Right cardiac atrium (tissue), 5 donors: ENCODE measurements at regions not wholly inside any gene's neighbourhood (a gene's known extent, or its start where the extent isn't known, plus 50 kb on each side); places are given as distances from the start of the nearest gene placed in this dataset.
"Not testable (repeated sequence)": the region's sequence is repeated elsewhere in the genome, so short reads cannot be mapped to it uniquely, and the experiment has no call there.

ENCODE experiments used
- ATAC-seq, 2 donors: fragments of 200-7000 bp; cut with Tn5 transposase; one replicate each; pipeline versions ENCODE4 v1.8.0 to v1.9.1; 2020; ENCODE audit warnings: moderate library complexity in 2 of 2, mild to moderate bottlenecking in 1 of 2
- DNase-seq, 3 donors: peaks; one replicate each; pipeline ENCODE4 v3.0.0-alpha.2; 2020
- H3K27ac ChIP-seq: one replicate; pipeline ENCODE4 v1.5.1; 2013; ENCODE audit warnings: mild to moderate bottlenecking, low read length, control low read depth, moderate library complexity
- H3K27me3 ChIP-seq: one replicate; pipeline ENCODE4 v1.6.1; 2013; ENCODE audit not compliant: control insufficient read depth, insufficient read depth
- H3K4me1 ChIP-seq: one replicate; pipeline ENCODE4 v1.6.1; 2013; ENCODE audit warnings: low read length; ENCODE audit not compliant: control insufficient read depth, insufficient read depth
- H3K4me3 ChIP-seq: one replicate; pipeline ENCODE4 v1.5.1; 2013; ENCODE audit warnings: low read length, control low read depth
- H3K9me3 ChIP-seq: one replicate; pipeline ENCODE4 v1.6.1; 2013; ENCODE audit warnings: low read length; ENCODE audit not compliant: control insufficient read depth
- WGBS: extraction: QIAGEN DNeasy Blood & Tissue Kit; methylation state at CpG from one replicate; pipeline ENCODE4 v1.1.7; 2013; 5-methylcytosine and 5-hydroxymethylcytosine counted together
- intact Hi-C, 4 donors: fragments of 100-400 bp; cut with DNase I; formaldehyde crosslinking; loops; one replicate each; pipeline versions ENCODE4 v1.11.0 to v1.14.0; 2022 to 2023
- donor health status: healthy with polysubstance abuse.
- donor health status: DM: no; HTN: yes; CAD: no.
- donor health status: DM: no; HTN: no; CAD: no.
- donor health status: DM: no; HTN: yes; CAD: no; lungs with severe emphysema.
- donor health status: DM: yes; HTN: yes; CAD: no.

DNA sequence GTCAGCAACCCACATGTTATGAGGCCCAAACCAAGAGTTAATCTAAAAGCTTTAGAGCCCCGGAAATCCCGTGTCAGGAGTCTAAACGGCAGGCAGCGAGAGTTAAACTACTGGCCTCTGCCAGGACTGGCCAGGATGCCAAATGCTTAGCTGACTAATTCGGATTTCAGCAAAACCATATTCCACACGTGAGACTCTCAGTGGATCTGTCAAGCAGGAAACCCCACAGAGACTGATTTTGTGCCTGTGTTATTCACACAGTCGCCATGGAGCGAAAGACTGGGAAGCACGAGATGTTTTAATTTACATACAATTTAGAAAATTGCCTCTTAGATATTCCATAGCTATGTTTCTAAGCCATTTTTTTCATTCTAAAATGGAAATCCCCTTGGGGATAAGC is 152.9 kb downstream of the RNASET2 start:
- H3K9me3 ChIP-seq: peaks cover 2% of the 10 kb centered on the region
- no peaks in the 10 kb centered on the region for H3K27me3 ChIP-seq
- no peak overlapping the region for H3K27ac ChIP-seq
- ATAC-seq: no peak
- DNase-seq: no peak
- H3K4me1 ChIP-seq: no peaks in the 10 kb centered on the region
- intact Hi-C loops: no loop called here
- H3K4me3 ChIP-seq: no peak overlapping the region
- WGBS: 59% methylated on average over 9 of the region's 9 CpGs

DNA sequence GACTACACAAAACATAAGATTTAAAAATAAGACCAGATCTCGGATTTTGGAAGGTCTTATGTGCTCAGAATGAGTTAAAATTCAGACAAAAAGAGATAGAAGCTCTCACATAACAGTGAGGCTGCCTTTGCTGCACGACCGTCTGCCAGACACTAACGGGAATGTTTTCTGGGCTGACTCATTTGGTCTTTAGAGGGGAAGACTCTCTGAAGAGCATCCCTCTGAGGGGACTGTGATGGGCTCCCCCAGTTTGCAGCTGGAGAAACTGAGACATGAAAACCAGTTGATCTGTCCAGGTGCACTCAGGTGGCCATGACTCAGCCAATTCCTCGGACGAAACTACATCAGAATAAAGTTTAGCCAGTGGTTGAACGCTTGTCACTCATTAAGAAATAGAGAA is 153.9 kb downstream of the RNASET2 start:
- 73% methylated on average over 7 of the region's 7 CpGs for WGBS
- DNase-seq (no peak), ATAC-seq (no peak)
- intact Hi-C loops: no loop called here
- Histone ChIP-seq H3K27ac (no peak overlapping the region), H3K9me3 (peaks cover 2% of the 10 kb centered on the region), H3K4me1 (no peaks in the 10 kb centered on the region), H3K27me3 (no peaks in the 10 kb centered on the region), H3K4me3 (no peak overlapping the region)

DNA sequence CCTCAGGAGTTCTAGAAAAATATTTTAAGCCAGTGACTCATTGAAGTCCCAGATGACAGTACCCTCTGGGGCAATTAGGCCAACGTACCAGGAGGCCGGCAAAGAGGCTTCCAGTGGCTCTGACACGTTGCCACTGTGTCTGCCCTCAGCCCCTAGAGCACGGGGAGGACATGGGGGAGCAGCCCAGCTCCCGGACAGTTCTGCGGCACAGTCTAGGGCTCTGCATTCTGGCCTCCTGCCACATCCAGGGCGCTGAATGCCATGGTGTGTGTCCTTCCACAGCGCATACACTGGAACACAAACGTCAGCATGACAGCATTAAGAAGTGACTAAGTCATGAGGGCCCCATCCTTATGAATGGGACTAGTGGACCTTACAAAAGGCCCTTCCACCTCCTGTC is 156.2 kb downstream of the RNASET2 start:
- no peaks in the 10 kb centered on the region for H3K4me1 ChIP-seq
- H3K27me3 ChIP-seq: no peaks in the 10 kb centered on the region
- peaks cover 2% of the 10 kb centered on the region for H3K9me3 ChIP-seq
- no peak overlapping the region for H3K4me3 ChIP-seq
- DNase-seq (no peak), ATAC-seq (no peak)
- WGBS: 82% methylated on average over 9 of the region's 9 CpGs
- intact Hi-C loops: no loop called here
- H3K27ac ChIP-seq: no peak overlapping the region

DNA sequence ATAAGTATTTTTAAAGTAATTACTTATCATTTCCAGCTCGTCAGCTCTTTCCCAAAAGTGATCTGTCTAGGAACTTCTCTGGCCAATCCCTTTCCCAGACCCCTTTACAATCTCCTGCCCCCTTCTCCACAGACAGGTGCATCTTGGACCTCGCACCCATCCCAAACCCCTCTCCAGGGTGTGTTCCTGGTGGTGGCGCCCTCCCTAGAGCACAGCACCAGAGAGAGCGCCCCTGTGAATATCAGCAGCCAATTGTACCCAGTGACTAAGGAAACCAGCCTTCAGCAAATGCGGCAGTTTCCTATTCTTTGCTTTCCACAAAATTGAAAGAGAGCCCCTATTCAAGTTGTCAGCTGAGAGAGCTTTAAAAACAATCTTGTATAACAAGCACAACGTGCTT is 157.7 kb downstream of the RNASET2 start:
- H3K27me3 ChIP-seq: no peaks in the 10 kb centered on the region
- H3K4me3 ChIP-seq: no peak overlapping the region
- intact Hi-C loops: no loop called here
- H3K4me1 ChIP-seq: no peaks in the 10 kb centered on the region
- H3K27ac ChIP-seq: no peak overlapping the region
- DNase-seq (no peak), ATAC-seq (no peak)
- no peaks in the 10 kb centered on the region for H3K9me3 ChIP-seq
- WGBS: 70% methylated on average over 6 of the region's 6 CpGs

DNA sequence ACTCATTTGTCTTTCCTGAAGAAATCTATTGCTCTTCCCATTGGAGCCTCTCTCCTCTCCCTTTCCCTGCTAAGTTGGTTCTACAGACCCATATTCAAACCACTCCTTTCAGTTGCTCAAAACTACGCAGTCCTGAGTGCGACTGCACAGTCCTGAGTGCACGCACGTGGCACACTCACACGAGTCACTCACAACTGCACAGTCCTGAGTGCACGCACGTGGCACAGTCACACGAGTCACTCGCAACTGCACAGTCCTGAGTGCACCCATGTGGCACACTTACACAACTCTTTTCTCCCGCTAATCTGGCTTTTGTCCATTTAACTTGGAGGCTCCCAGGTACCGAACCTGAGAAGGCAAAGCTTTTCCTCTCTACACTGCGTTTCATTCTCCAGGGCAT is 159.7 kb downstream of the RNASET2 start:
- Histone ChIP-seq H3K4me1 (no peaks in the 10 kb centered on the region), H3K9me3 (no peaks in the 10 kb centered on the region), H3K4me3 (no peak overlapping the region), H3K27me3 (no peaks in the 10 kb centered on the region), H3K27ac (no peak overlapping the region)
- WGBS: 93% methylated on average over 12 of the region's 12 CpGs
- ATAC-seq (no peak), DNase-seq (no peak)
- intact Hi-C loops: no loop called here

DNA sequence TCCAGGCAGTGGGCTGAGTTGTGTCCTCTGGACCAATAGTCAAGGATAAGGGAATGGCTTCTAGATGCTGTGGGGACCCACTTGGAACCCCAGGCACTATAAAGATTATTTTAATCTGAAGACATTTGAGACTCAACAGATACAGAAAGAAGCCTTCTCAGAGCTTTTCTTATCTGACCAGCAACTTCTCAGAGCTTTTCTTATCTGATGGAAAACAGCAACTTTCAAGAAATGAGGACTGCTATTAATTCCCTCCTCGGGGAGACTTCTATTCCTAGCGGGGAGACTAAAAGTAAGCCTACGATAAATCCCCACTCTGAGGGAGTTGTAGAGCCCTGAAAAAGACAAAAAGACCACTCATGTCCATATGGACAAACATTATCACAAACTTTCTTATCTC is 160.5 kb downstream of the RNASET2 start:
- no peak for ATAC-seq

DNA sequence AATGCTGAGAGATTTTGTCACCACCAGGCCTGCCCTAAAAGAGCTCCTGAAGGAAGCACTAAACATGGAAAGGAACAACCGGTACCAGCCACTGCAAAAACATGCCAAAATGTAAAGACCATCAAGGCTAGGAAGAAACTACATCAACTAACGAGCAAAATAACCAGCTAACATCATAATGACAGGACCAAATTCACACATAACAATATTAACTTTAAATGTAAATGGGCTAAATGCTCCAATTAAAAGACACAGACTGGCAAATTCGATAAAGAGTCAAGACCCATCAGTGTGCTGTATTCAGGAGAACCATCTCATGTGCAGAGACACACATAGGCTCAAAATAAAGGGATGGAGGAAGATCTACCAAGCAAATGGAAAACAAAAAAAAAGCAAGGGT is 163.8 kb upstream of the RPS6KA2 start:
- ATAC-seq, intact Hi-C loops, DNase-seq, H3K4me1 ChIP-seq, H3K9me3 ChIP-seq, H3K4me3 ChIP-seq, H3K27ac ChIP-seq, H3K27me3 ChIP-seq: not testable (repeated sequence)
- 70% methylated on average over 2 of the region's 3 CpGs for WGBS

More for the DNA sequence above, 160.5 kb downstream of the RNASET2 start:
- Histone ChIP-seq H3K27ac (no peak overlapping the region), H3K27me3 (no peaks in the 10 kb centered on the region), H3K4me3 (no peak overlapping the region), H3K9me3 (no peaks in the 10 kb centered on the region), H3K4me1 (no peaks in the 10 kb centered on the region)
- DNase-seq: no peak
- 60% methylated on average over 3 of the region's 3 CpGs for WGBS
- intact Hi-C loops: no loop called here

DNA sequence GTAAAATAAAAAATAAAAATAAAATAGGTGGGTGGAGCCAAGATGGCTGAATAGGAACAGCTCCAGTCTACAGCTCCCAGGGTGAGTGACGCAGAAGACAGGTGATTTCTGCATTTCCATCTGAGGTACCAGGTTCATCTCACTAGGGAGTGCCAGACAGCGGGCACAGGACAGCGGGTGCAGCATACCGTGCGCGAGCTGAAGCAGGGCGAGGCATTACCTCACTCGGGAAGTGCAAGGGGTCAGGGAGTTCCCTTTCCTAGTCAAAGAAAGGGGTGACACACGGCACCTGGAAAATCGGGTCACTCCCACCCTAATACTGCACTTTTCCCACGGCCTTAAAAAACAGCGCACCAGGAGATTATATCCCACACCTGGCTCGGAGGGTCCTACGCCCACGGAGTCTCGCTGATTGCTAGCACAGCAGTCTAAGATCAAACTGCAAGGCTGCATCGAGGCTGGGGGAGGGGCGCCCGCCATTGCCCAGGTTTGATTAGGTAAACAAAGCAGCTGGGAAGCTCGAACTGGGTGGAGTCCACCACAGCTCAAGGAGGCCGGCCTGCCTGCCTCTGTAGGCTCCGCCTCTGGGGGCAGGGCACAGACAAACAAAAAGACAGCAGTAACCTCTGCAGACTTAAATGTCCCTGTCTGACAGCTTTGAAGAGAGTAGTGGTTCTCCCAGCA is 161.9 kb upstream of the RPS6KA2 start:
- WGBS: 93% methylated on average over 22 of the region's 22 CpGs
- H3K27ac ChIP-seq, H3K9me3 ChIP-seq, H3K27me3 ChIP-seq, H3K4me1 ChIP-seq, ATAC-seq, H3K4me3 ChIP-seq: not testable (repeated sequence)
- DNase-seq: peak in 1 of 3 donors; percentile 28
- intact Hi-C loops: loop anchor here in 1 of 4 donors (10.0 kb wide), 1 partner anchor 166 kb away; the partner anchor contains the start of gene RNASET2

DNA sequence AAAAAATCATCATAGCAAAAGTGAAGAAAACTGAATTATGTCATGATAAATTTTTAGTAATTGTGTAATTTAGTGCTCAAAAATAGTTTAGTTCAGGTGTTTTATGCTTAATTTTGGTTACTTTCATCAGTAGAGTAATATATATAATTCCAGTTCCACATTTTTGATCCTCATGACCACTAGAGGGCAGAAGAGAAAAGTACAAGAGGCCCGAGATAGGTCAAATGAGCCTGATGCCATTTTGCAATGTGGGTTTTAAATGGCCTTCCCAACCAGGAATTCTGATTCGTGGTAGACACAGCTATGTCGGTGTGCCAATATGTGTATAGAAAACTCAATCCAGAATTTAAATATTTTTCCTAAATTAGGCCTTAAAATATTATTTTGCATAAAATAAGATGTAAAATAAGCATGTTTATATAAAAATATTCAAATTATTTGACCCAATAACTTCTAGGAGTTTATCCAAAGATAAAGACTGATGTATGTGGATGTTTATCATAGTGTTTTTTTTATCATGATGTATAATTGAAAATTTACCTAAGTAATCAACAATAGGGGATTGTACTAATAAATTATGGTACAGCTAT is 159.7 kb upstream of the RPS6KA2 start:
- Histone ChIP-seq H3K9me3 (no peaks in the 10 kb centered on the region), H3K27me3 (no peaks in the 10 kb centered on the region), H3K4me3 (no peak overlapping the region), H3K4me1 (no peaks in the 10 kb centered on the region), H3K27ac (no peak overlapping the region)
- 4% methylated on average over 3 of the region's 3 CpGs for WGBS
- no peak for DNase-seq
- intact Hi-C loops: loop anchor here in 1 of 4 donors (10.0 kb wide), 1 partner anchor 168 kb away; the partner anchor contains the start of gene RNASET2
- peak in 1 of 2 donors; percentile 47 for ATAC-seq

DNA sequence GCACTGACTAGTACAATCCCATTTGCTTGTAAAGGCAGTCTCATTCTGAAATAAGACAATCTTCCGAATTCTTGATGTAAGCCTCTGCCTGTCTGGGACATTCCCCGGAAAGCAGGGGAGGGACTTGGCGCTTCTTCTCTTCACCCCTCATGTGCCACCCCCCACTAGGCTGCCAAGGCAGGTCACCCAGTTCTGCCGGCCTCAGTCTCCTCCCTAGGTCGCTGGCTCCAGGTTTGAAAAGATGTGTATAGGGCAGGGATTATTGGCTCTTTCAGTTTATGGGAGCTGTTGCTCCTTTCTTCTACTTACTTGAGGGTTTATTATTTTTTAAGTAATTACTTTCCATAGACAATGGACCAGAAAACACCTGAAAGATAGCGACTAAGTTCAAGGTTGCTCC is 158.1 kb upstream of the RPS6KA2 start:
- 83% methylated on average over 6 of the region's 6 CpGs for WGBS
- Histone ChIP-seq H3K4me3 (no peak overlapping the region), H3K9me3 (no peaks in the 10 kb centered on the region), H3K27me3 (no peaks in the 10 kb centered on the region), H3K27ac (no peak overlapping the region), H3K4me1 (no peaks in the 10 kb centered on the region)
- intact Hi-C loops: loop anchor here in 1 of 4 donors (10.0 kb wide), 1 partner anchor 170 kb away; the partner anchor contains the start of gene RNASET2
- ATAC-seq (no peak), DNase-seq (peak in 1 of 3 donors; percentile 14)

DNA sequence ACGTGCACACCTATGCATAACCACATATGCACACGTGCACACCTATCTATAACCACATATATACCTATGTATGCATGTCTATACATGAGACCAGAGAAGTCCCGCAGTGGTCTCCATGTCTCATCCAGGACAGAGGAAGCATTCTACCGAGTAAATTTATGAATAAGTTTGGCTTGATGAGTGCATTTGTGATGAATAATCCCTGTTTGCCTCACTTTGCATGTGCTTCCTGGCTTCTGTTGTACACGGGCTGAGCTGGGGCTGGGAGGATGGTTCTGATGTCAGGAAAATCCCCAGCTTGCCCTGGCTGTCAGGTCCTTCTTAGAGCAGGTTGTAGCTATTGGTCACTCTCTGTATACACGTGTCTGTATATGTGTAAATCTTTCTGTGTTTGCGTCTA is 157.6 kb upstream of the RPS6KA2 start:
- no peak for DNase-seq
- Histone ChIP-seq H3K9me3 (no peaks in the 10 kb centered on the region), H3K4me1 (no peaks in the 10 kb centered on the region), H3K27ac (no peak overlapping the region), H3K4me3 (no peak overlapping the region), H3K27me3 (no peaks in the 10 kb centered on the region)
- WGBS: 78% methylated on average over 7 of the region's 7 CpGs
- no peak for ATAC-seq
- intact Hi-C loops: loop anchor here in 1 of 4 donors (10.0 kb wide), 1 partner anchor 170 kb away; the partner anchor contains the start of gene RNASET2
